GM18868 (cell line): ENCODE measurements at regions not wholly inside any gene's neighbourhood (a gene's known extent, or its start where the extent isn't known, plus 50 kb on each side); places are given as distances from the start of the nearest gene placed in this dataset.
A peak's percentile ranks its signal among the peaks of the same experiment; 100 is the strongest.

Experiments
- ATAC-seq: cut with Tn5 transposase; IDR thresholded peaks from one replicate; pipeline ENCODE4 v1.9.1; 2021; ENCODE audit warnings: mild to moderate bottlenecking, moderate library complexity; ENCODE audit not compliant: unreplicated experiment

DNA sequence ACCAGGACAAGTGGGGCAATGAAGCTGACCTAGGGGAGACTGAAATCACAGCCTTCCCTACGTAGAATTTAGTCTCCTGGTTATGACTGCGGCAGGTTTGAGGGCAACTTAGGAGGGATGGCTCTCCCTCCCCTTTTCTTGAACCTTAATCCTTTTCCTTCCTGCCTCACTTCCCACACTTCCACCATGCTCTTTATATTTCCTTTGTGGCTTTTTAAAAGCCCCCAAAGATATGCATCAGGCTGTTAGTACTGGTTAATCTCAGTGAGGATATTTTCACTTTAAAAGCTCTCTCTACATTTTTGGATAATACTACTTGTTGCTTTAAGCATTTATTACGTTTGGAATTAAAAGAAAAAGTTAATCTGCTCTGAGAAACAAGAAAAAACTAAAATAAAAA, 339.2 kb downstream of the SOX2 start:
- ATAC-seq = no peak

DNA sequence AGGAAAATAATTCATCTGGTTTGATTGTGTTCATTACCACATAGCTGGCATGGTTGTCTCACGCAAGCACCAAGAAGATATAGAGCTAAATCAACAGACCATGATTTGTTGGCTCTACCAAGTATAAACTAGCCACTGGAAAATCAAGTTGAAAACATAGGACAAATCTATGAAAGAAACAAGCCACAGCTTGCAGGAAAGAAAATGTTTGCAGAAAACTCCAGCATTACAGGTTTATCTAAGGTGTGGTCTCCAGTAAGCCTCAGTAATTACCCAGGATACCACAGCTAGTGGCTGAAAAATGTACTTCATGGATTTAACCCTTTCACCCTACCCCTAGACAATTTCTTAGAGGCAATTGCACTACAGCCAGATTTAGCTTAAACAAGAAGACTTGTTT, 340.6 kb downstream of the SOX2 start:
- no peak for ATAC-seq

DNA sequence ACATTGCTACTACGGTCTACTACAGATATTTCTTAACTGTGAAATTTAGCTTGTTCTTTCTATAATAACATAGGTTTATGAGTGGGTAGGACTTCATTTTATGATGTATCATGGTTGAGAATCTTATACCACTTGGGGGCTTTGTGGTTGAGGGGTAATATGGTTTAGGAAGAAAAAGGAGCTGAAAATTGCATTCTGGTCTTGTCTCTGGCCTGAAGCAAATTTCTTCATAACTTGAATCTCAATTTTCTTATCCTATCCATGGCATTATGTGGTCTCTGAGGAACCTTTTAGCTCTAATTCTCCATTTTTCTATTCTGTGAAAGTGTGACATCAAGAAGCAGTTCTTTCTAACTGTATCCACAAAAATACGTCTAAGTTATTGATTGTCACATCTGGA, 341.0 kb downstream of the SOX2 start:
- no peak for ATAC-seq

DNA sequence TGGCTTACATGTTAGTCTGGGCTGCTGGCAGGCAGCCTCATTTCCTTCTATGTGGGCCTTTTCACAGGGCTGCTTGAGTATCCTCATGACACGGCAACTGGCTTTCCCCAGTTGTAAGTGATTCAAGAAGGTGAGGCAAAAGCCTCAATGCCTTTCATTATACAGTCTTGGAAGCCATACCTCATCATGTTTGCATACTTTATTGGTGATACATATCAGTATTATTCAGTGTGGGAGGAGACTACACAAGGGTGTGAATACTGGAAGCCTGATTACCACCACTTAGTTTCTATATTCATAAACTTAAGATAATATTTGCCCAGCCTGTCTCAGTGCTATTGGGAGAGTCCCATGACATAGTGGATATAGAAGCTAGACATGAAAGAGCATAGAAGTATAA, 346.8 kb downstream of the SOX2 start:
- peak; percentile 65 for ATAC-seq

DNA sequence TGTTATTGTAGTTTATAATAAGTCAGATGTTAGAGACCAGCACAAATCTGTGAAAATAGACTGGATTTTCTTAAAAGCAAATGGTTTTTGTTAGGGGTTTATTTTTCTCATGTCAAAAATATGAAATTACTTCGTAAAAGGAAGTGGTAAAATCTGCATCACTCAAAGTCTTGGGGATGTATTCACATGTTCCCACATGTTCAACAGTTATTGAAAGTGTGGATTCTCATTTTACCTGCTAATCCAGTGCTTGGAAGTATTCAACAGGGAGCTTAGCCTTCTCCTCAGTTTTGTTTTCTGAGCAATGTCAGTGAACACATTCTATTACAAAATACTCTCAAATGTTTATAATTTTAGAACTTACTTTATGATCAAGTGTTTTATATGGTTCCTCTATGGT, 352.0 kb downstream of the SOX2 start:
- no peak for ATAC-seq

DNA sequence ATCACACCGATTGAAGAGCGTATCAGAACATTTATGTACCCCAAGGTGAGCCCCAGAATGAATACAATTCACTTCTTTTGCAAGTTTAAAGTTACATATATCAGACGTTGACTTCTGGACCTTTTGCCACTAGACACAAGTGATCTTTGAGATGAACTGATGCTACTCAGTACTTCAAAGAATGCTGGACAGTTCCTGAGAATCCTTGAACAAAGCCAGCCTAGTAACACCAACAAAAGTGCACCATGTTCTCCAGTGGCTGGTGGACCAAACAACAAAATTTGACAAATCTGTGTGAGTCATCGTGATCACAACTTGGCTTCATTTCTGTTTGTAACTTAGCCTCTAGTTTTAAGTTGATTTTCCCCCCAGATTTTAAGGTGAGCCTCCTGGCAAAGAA, 355.7 kb downstream of the SOX2 start:
- ATAC-seq = no peak

DNA sequence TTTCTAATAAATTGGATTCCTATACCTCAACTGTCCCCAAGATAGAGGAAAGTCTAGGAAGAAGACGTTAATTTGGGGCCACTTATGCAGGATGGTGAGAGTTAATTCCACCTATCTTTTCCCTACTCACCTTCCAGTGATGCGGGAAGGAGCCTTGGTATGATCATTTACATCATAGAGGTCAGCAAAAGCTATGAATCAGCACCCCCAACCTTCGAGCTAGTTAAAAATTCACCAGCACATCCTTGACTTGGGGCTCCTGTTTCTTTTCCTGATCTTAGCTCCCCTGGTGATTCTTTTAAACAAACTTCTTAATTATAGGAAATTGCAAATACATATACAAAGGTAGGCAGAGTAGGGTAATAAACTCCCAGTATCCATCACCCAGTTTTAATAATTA, 366.6 kb downstream of the SOX2 start:
- ATAC-seq = no peak

DNA sequence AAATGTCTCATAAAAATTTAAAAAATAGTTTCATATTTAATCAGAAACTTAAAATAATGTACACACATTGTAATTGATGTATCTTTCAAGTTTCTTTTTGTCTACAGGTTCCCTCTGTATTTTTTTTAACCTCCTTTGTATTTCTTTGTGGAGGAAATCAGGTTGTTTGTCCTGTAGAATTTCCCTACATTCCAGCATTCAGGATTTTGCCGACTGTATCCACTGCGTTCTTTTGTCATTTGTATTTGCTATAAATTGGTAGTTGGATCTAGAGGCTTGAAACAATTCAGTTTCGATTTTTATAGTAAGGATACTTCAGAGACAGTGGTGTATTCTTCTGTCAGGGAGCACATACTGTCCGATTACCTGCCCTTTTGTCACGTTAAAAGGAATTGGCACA, 367.2 kb downstream of the SOX2 start:
- no peak for ATAC-seq

DNA sequence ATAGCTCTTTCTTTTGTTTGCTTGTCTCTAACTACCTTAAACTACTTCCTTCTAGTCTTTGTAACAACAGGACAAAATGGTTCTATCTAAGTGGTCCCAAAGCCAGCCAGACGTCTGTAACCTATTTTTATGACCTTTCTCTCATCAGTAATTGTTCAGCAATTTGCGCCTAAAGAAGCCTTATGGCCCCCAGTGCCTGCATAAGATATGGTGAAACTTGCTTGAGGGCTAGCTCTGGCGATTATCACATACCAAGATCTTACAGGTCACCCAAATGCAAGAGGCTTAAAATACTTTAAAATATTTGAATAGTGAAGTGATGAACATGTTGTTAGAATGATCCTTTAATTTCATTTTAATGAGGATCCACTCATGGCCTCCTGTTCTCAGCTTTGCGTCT, 369.4 kb downstream of the SOX2 start:
- no peak for ATAC-seq

DNA sequence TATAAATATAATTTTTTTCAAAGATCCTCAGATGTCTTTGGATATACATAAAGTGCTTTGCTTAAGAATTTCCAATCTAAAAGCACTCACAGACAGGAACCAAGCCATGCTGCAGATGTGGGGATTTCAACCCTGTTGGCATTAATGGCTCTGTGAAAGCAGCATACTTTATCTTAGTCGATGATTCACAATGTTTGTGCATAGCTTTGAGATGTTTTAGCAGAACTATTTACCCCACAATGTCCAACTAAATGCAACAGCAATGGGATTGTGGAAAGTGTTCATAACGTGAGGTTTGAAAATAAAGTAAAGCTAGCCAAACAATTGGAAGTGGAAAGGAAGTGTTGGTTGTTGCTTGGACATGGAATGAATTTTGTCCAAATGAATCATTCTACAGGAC, 371.4 kb downstream of the SOX2 start:
- ATAC-seq = no peak

DNA sequence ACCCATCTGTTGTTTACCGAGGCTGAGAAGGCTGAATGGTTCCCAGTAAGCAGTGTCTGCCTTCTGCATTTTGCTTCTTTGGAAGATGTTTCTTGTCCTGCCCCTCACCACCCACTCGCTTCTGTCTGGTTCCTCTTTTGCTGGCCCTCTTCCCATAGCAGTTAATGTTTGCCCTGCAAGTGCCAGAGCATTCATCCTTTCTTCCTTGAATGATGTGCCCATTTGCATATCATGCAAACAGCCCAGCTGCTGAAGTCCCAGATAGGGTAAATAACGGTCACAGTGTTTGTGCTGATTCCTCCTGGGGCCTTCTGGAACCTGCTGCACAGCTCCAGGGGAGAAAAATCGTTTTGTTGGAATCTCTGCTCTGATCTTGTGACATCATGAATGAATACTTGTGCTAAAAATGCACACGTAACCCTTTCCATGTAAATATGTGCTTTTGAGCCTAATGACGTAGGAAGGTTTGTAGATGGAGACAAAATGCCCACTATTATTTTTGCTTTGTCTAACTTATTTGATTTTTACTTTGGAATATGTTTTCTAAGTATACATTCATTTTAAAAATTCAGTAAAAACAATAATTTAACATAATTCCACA, 381.0 kb downstream of the SOX2 start:
- ATAC-seq = peak; percentile 71

DNA sequence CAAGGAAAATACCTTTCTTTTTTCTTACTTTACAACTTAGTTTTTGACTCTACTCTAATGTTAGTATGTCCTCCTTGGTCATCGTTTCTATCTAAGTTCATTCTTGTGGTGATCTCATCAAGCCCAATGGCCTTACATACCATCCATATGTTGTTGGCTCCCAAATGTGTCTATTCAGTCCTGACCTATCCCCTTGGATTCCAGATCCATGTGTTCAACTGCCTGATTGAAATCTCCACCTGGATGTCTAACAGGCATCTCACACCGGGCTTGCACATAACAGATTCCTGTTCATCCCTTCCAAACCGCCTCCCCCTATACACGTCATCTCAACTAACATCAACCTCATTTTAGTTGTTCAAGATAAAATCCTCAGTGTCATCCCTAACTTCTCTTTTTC, 382.6 kb downstream of the SOX2 start:
- ATAC-seq = no peak

DNA sequence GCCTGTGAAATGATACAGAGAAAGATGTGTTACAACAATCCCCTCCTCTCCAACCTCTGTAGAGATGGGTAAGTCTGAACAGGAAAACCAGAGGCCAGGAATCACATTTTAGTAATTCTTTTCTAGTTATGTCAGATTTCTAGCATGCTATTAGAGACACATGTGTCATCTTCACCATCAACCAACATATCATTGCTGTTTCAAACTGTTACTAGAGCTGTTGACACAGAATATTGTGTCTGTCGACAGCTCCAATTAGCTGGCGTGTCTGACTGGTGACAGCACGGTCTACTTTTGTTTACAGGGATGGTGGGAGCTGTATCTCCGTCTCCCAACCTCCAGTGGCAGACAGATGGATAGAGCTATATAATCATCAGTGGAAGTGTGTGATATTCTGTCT, 393.2 kb downstream of the SOX2 start:
- no peak for ATAC-seq

DNA sequence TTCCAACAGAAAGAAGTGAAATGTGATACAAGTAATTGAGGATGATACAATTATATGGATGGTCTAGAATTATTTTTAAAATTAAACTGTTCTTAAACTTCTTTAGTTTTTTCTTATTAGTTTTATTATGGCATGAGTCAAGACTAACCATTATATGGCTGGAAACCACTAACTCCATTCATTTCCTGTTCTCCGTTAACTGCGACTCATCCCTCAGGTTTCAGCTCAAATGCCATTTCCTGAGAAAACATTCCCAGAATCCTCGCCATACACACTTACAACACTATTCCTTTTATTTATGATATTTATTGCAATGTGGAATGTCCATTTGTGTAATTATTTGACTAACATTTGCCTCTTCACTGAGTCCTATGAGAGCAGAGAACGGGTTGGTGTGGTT, 394.1 kb downstream of the SOX2 start:
- no peak for ATAC-seq

DNA sequence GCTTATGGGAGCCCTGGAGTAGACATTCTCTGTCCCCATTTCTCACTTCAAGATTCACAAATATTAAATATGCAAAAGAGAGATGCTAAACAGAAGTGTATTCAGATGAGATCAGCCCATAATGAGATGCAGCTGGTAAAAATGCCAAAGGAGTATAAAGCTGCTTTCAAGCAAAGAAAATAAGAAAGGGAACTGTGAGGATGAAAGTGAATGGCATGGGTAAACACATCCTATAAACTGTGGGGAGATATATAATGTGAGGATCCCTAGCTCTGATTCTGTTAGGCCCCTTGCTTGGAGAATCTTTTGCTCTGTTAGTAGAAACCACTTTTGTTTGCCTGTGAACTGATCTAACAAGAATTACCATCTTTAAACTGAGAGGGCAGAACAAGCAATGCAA, 396.6 kb downstream of the SOX2 start:
- ATAC-seq = no peak

DNA sequence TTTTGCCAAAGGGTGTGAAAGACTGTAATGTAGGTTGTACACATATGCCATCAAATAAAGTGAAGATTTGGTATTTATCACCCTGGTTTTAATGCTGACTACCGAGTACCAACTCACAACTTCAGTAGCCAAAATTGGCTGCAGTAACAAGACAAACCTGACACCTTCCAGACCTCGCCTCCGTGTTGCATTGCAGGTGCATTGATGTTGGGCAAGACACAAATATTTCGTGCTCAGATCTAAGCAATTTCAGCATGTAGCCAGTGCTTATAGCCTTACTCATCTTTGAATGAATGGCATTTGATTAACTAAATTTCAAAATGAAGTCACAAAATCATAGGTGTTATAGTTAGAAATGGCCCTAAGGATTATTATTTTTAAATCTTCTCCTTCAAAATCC, 400.2 kb downstream of the SOX2 start:
- ATAC-seq = no peak

DNA sequence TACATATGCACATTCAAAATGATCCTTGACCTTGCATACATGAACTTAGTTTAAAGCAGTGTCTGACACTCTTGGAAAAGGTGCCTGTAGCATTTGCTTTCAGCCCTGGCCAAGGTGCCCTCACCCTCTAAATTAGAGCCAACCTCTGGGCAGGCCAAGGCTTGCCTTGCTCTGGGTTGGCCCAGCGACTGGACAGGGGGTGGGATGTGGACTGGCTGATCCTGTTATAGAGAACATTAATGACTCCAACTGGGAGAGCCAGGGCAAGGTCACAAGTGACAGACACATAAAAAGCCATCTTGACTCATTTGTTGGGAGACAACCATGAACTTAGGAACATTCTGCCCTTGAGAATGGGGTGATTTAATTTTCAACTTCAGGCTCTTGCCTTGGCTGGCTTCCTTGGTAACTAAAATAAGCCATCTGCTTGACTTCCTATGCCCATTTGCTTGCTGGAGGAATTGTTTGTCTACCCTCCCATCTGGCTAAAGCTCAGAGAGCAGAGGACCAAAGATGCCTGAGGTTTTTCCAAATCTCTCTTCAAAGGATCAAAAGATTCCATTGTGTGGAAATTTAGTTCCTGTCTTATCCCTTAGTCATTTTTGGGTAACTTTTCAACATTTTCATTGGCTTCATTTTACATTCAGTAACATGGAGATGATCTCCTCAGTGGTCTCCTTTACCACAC, 403.7 kb downstream of the SOX2 start:
- ATAC-seq = no peak

DNA sequence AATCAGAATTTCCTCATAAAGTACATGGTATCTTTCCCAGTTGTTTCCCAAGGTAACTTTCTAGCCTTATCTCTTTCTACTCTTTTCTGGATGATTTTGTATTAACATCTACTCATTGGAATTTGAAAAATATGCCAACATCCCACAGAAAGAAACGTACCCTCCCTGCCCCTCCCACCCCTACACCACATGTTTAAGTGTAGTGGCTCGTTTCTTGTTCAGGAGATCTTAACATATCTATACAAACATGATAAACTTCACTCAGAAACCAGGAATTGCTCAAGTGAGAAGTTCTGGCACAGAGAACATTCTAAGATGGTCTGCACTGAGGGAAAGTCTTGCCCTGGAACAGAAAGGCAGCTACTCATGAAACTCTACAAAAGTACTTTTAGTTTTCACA, 404.7 kb downstream of the SOX2 start:
- ATAC-seq = no peak

DNA sequence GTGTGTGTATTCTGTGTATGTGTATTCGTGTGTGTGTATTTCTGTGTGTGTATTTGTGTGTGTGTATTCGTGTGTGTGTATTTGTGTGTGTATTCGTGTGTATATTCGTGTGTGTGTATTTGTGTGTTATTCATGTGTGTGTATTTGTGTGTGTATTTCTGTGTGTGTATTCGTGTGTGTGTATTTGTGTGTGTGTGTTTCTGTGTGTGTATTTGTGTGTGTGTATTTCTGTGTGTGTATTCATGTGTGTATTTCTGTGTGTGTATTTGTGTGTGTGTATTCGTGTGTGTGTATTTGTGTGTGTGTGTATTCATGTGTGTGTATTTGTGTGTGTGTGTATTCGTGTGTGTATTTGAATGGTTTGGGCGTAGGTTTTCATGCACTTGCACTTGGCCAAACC, 405.4 kb downstream of the SOX2 start:
- no peak for ATAC-seq

DNA sequence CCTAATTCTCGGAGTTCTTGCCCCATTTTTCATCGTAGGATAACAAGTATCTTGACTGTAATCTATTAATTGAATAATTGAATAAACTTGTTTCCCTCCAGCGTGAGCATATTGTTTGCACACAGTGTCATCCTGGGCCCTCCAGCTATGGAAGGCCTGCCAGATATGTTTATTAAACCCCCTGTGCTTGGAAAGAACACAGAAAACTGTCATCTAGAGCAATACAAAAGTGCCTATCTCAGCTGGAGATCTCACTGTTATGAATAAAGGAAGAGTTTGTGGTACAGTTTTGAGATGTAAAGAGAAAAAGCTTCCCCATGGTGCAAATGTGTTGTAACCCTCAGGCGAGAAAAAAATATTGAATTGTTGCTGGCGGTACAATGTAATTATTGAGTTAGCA, 405.9 kb downstream of the SOX2 start:
- ATAC-seq = no peak

DNA sequence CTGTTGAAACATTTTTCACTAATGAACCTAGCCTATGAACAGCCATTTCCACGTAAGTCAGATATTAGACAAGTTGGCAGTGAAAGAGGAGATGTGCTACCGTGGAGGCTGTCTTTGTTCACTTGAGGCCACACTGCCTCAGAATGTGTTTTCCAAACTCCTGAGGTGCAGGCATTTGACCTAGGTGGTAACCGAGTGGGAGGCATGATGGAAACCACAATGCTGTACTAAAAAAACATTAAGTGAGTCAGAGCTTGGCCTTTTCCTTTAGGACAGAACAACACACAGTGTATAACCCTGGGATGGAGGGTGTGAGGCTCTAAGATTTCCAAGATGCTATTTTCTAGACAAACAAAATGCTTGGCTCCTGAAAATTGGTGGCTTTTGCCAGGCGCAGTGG, 406.3 kb downstream of the SOX2 start:
- no peak for ATAC-seq

DNA sequence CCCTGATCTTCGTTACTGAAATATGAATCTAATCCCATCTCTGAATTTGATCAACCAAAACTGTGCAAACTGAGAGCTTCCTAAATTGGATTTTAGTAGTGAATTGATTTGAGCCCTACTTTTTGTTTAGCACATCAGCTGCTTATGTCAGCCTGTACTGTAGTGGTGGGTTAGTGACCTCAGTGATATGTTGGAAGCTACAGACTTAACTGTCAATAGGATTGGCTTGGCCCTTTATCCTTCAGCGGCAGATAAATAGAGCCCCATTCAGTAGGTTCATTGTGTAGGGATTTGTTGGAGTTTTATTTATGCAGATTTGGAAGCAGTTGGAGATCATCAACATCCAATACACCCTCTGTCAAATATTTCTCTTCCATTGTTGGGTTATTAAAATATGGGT, 409.7 kb downstream of the SOX2 start:
- ATAC-seq = no peak

DNA sequence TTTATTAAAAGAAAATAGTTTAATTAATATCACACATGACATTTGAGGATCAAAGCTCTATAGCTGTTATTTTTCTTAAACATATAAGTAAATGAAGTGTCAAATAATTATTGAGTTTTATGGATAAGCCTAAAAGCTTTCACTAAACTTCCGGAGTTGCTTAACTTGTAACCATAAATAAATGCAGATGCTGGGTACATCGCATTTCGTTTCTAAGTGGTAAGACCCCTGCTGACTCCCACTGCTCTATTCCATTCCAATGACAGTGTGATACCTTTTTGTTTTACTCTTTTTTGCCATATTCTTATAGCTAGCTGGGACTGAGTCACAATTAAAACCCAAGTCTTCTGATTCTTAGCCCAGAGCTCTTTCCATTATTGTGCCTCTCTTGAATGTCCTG, 411.1 kb downstream of the SOX2 start:
- no peak for ATAC-seq
